ENCODE measurements at regions not wholly inside any gene's neighbourhood (a gene's known extent, or its start where the extent isn't known, plus 50 kb on each side); places are given as distances from the start of the nearest gene placed in this dataset.
A peak's percentile ranks its signal among the peaks of the same experiment; 100 is the strongest.

DNA sequence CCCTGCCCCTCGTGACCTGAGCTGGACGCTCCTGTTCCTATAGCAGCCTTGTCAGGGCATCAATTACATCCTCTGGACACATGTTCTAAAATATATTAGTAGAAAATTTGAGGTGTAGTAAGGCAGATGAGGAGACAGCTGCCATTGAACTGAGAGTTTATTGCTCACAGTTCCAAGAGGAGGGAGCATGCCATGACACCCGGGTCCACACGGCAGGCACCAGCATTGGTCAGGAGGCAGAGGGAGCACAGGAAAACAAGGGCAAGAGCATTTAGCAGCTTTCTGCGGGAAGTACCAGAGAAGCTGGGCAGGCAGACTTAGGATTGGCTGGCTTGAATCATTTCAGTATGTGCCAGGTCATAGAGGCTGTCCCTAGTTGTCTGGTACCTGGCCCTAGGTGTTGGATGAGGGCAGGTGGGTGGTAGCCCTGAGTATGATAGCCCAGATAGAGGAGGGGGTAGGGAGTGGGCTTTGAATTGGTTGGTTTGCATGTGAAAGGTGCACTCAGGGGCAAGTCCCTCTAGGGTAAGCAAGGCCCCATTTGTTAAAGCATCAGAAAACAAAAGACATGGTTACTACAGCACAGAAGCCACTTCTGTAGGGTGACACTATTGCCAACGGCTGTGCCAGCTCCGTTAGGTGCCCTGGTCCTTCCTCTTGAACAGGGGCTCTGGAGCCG lies 223.6 kb upstream of the RAB4A start:
- H3K27me3 Mint-ChIP-seq (ENCODE audit: low read depth) = peaks cover 23% of the 10 kb centered on the region
- CTCF ChIA-PET = interaction anchor here (1.0 kb wide), 1 partner anchor 313 kb away, joined by 3 read pairs; no protein-coding TSS in a partner anchor
- ATAC-seq (no peak), DNase-seq (no peak)
- peaks cover 8% of the 10 kb centered on the region for H3K4me1 Mint-ChIP-seq (ENCODE audit: low read depth)
- no peak overlapping the region for H3K4me3 Mint-ChIP-seq
- peak overlapping the region; percentile 20 for H3K27ac Mint-ChIP-seq
- H3K9me3 Mint-ChIP-seq (ENCODE audit: insufficient read depth) = peaks cover 3% of the 10 kb centered on the region
- H3K36me3 Mint-ChIP-seq (ENCODE audit: low read depth) = peaks cover 2% of the 10 kb centered on the region
- POLR2A ChIA-PET = interaction anchor here (0.6 kb wide), 1 partner anchor 13 kb away, joined by 3 read pairs; no protein-coding TSS in a partner anchor

DNA sequence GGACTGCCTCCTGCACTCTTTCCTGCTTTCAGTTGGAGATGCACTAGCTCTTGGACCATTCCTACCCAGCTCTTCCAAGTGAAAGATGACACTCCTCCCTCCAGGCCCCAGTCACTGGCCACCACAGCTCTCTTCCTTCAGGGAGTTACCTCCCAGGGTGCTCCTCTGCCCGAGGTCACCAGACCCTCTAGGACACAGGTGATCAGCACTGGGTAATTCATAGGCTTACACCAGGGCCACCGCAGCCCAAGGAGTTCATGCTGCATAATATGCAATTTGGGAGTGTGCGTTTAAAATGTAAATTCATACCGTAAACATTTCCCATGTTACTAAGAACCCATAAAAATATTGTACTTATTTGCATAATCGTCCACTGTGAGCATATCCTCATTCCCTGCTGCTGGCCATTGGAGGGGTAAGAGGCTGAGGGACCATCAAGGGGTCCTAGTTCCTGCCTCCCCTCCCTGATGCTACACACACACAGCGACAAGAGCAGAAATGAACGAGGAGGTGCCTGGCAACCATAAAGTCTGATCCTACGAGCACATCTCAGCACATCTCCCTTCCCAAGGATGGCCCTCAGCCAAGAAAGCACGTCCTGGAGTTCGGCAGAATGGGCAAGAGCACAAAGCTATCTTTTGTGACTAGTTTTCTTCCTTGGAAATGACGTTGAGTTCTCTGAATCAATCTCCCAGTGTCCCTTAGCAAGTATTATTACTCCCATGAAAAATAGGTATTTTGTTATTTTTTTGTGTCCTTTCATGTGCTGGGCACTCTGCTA lies 222.9 kb upstream of the RAB4A start:
- ATAC-seq (no peak), DNase-seq (no peak)
- peaks cover 2% of the 10 kb centered on the region for H3K36me3 Mint-ChIP-seq (ENCODE audit: low read depth)
- CTCF ChIA-PET = interaction anchor here (1.0 kb wide), 1 partner anchor 179 kb away, joined by 3 read pairs; no protein-coding TSS in a partner anchor
- peaks cover 24% of the 10 kb centered on the region for H3K27me3 Mint-ChIP-seq (ENCODE audit: low read depth)
- H3K27ac Mint-ChIP-seq = no peak overlapping the region
- H3K4me1 Mint-ChIP-seq (ENCODE audit: low read depth) = peaks cover 8% of the 10 kb centered on the region
- no peak overlapping the region for H3K4me3 Mint-ChIP-seq
- peaks cover 3% of the 10 kb centered on the region for H3K9me3 Mint-ChIP-seq (ENCODE audit: insufficient read depth)
- POLR2A ChIA-PET = interaction anchor here (0.6 kb wide), 1 partner anchor 14 kb away, joined by 3 read pairs; no protein-coding TSS in a partner anchor

DNA sequence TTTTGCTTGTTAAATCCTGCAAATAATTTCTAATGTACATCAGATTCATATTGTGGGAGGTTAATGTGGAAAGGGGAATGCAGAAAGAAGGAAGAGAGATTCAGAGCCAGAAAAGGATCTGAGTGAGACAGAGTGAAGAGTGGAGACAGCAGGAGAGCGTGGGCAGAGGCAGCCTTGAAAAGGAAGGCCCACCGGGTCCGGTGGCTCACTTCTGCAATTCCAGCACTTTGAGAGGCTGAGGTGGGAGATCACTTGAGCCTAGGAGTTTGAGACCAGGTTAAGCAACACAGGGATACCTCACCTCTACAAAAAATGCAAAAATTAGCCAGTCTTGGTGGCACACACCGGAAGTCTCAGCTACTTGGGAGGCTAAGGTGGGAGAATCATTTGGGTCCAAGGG lies 222.0 kb upstream of the RAB4A start:
- ChIA-PET CTCF (interaction anchor here (1.0 kb wide), 1 partner anchor 178 kb away, joined by 3 read pairs; no protein-coding TSS in a partner anchor), POLR2A (no interaction called here)
- Mint-ChIP-seq H3K4me1 (ENCODE audit: low read depth) (peaks cover 8% of the 10 kb centered on the region), H3K36me3 (ENCODE audit: low read depth) (peaks cover 2% of the 10 kb centered on the region), H3K27ac (no peak overlapping the region), H3K27me3 (ENCODE audit: low read depth) (peaks cover 24% of the 10 kb centered on the region), H3K9me3 (ENCODE audit: insufficient read depth) (peaks cover 3% of the 10 kb centered on the region), H3K4me3 (no peak overlapping the region)
- ATAC-seq = no peak
- no peak for DNase-seq

DNA sequence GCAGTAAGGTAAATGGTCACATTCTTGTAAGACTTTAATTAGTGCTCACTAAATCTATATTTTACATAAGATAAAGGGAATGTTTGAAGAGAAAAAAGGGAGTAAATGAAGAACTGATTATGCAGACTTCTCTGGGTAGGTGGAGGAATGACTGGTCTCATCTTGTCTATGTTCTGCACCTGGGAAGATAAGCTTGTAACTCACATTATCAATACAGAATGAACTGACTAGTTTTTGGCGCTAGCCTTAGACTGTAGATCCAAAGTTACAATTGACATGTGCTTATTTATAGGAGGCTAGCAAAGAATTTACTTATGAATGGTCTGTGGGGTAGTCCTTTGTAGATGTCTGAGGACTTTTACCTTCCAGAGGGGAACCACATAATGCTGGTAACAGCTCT lies 214.9 kb upstream of the RAB4A start:
- ChIA-PET POLR2A (no interaction called here), CTCF (no interaction called here)
- Mint-ChIP-seq H3K4me1 (ENCODE audit: low read depth) (peaks cover 41% of the 10 kb centered on the region), H3K9me3 (ENCODE audit: insufficient read depth) (peaks cover 3% of the 10 kb centered on the region), H3K27me3 (ENCODE audit: low read depth) (peaks cover 22% of the 10 kb centered on the region), H3K36me3 (ENCODE audit: low read depth) (peaks cover 2% of the 10 kb centered on the region), H3K4me3 (no peak overlapping the region), H3K27ac (no peak overlapping the region)
- DNase-seq (no peak), ATAC-seq (no peak)

DNA sequence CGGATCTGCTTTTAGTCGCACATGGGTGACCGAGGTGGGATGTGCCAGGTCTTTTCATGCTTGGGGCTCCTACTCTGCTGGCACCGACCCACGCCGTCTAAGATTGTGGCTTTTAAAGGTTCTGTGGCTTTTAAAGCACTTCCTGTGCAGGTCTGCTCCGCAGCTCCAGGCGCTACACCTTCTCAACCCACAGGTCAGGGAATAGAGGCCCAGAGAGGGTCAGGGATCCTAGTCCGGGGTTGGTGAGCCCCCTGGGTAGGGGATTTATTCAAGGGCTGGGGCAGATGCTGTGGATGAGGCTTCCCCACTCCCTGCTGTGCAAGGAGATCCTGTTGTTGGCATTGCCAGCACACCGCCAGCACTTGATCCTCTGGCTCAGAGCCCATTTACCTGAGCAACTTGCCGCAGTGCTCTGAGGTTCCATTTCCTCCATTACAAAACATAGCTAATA lies 212.8 kb upstream of the RAB4A start:
- ATAC-seq = peak; percentile 76
- no peaks in the 10 kb centered on the region for H3K9me3 Mint-ChIP-seq (ENCODE audit: insufficient read depth)

DNA sequence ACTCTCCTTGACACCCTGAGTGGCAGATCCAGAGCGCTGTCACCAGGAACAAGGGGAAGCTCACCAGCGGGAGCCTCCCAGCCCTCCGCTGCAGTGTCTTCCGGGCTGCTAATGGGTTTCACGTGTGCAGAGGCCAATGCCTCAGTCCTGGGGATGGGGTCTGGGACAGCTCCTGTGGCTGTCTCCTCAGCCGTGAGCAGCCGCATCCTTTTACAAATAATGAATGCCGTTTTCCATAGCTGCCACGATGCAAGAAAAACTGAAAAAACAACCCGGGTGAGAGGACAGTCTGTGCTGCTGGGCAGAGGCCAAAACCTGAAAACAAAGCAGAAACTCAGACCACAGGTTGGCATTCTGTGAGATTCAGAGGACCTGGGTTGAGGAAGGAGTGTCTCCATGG lies 212.2 kb upstream of the RAB4A start:
- Mint-ChIP-seq H3K36me3 (ENCODE audit: low read depth) (no peaks in the 10 kb centered on the region), H3K4me1 (ENCODE audit: low read depth) (peaks cover 36% of the 10 kb centered on the region), H3K9me3 (ENCODE audit: insufficient read depth) (no peaks in the 10 kb centered on the region), H3K4me3 (no peak overlapping the region), H3K27ac (peak overlapping the region; percentile 7), H3K27me3 (ENCODE audit: low read depth) (peaks cover 10% of the 10 kb centered on the region)
- DNase-seq = no peak
- ChIA-PET POLR2A (no interaction called here), CTCF (interaction anchor here (1.0 to 1.1 kb wide), 2 partner anchors 142 to 168 kb away, joined by 3 read pairs; no protein-coding TSS in a partner anchor)
- no peak for ATAC-seq

More for the DNA sequence above, 212.8 kb upstream of the RAB4A start:
- CTCF ChIA-PET = interaction anchor here (1.0 to 1.1 kb wide), 2 partner anchors 141 to 169 kb away, joined by 3 read pairs; no protein-coding TSS in a partner anchor
- H3K4me1 Mint-ChIP-seq (ENCODE audit: low read depth) = peaks cover 36% of the 10 kb centered on the region
- POLR2A ChIA-PET = no interaction called here
- H3K4me3 Mint-ChIP-seq = no peak overlapping the region
- peak; percentile 48 for DNase-seq
- peaks cover 13% of the 10 kb centered on the region for H3K27me3 Mint-ChIP-seq (ENCODE audit: low read depth)
- H3K36me3 Mint-ChIP-seq (ENCODE audit: low read depth) = no peaks in the 10 kb centered on the region
- peak overlapping the region; percentile 58 for H3K27ac Mint-ChIP-seq

DNA sequence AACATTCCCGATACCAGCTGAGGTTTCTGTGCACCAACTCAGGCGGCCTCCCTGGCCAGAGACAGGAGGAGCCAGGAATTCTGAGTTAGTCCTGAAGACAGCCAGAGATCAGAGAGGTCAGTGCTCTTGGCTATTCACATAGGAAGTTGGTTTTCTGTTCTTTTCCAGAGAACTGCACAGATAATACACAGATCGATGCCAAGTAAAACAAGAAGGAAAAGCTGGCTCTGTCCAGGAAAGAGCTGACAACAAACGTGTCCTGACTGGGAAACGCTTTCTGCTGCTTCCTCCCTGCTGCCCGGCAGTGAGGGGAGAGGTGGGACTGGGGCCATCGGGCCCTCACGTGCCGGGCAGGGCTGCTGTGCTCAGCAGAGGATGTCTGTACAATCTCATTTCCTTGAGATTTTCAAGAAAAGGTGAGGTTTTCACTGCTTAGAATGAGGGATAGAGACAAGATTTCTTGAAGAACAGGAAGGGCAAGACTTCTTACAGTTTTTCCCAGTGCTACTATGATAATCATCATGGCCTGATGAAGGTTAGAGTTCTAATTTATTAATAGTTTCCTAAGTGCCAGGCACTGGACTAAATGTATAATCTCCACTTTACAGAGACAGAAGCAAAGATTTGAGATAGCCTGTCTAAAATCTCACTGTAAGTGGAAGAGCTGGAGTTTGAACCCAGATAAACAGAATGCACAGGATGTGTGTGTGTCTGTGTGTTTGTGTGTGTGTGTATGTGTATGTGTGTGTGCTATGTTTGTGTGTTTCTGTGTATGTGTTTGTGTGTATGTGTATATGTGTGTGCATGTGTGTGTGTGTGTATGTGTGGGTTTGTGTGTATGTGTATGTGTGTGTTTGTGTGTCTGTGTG lies 211.0 kb upstream of the RAB4A start:
- peaks cover 36% of the 10 kb centered on the region for H3K4me1 Mint-ChIP-seq (ENCODE audit: low read depth)
- DNase-seq (no peak), ATAC-seq (peak; percentile 32)
- peak overlapping the region; percentile 40 for H3K27ac Mint-ChIP-seq
- H3K27me3 Mint-ChIP-seq (ENCODE audit: low read depth) = peaks cover 10% of the 10 kb centered on the region
- CTCF ChIA-PET = interaction anchor here (1.6 kb wide), 1 partner anchor 168 kb away, joined by 3 read pairs; no protein-coding TSS in a partner anchor
- no peak overlapping the region for H3K4me3 Mint-ChIP-seq
- H3K36me3 Mint-ChIP-seq (ENCODE audit: low read depth) = no peaks in the 10 kb centered on the region
- POLR2A ChIA-PET = no interaction called here
- no peaks in the 10 kb centered on the region for H3K9me3 Mint-ChIP-seq (ENCODE audit: insufficient read depth)

DNA sequence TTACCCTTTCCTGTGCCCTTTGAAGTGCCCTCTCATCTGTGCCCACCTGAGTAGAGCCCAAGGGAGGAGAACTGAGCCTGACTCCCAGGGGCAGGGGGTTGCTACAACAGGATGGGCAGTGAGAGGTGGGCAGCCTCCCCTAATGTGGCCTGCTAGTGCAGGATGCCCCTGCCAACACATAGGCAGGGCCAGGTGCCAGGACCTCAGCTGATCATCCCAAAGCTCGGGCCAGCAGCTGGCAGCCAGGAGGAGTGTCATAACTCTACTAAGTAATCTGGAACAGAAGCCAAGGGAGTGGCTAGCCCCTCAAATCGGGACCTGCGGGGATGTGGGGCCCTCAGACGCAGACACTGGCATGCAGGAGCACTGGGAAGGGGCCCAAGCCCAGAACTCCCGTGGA lies 208.8 kb upstream of the RAB4A start:
- Mint-ChIP-seq H3K36me3 (ENCODE audit: low read depth) (no peaks in the 10 kb centered on the region), H3K27ac (no peak overlapping the region), H3K9me3 (ENCODE audit: insufficient read depth) (no peaks in the 10 kb centered on the region), H3K27me3 (ENCODE audit: low read depth) (peaks cover 5% of the 10 kb centered on the region), H3K4me1 (ENCODE audit: low read depth) (peaks cover 38% of the 10 kb centered on the region), H3K4me3 (no peak overlapping the region)
- ChIA-PET POLR2A (interaction anchor here (0.5 kb wide), 1 partner anchor 1148 kb away, joined by 3 read pairs; no protein-coding TSS in a partner anchor), CTCF (interaction anchor here (0.6 to 1.5 kb wide), 2 partner anchors 15 to 1519 kb away, joined by 3 to 4 read pairs; no protein-coding TSS in a partner anchor)
- DNase-seq (no peak), ATAC-seq (no peak)

DNA sequence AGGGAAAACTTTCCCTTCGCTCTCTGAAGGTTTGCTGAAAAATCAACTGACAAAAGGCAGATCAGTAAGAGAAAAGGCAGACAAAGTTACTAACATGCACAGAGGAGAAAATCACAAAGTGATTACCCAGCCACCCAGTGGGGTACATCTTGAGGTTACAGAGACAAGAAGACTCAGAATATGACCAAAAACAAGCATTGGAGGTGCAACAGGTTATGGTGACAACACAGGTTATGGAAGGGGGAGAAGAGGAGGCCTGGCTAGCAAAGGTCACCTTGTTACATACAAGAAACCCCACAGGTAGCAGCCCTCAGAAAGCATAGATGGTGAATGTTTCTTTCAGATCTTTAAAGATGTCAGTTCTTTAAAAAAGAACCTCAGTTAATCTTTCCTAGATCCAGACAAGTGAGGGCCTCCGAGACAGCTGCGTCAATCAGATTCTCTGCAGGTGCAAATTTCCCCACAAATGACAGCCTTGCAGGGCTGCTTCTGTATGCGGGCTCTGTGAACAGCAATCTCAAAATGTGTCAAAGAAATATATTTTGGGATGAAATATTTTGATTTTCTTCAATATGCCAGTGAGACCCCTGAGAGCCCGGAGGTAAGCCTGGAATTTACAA lies 207.6 kb upstream of the RAB4A start:
- CTCF ChIA-PET = no interaction called here
- POLR2A ChIA-PET = no interaction called here
- Mint-ChIP-seq H3K4me3 (no peak overlapping the region), H3K9me3 (ENCODE audit: insufficient read depth) (no peaks in the 10 kb centered on the region), H3K4me1 (ENCODE audit: low read depth) (peaks cover 38% of the 10 kb centered on the region), H3K27me3 (ENCODE audit: low read depth) (peaks cover 5% of the 10 kb centered on the region), H3K36me3 (ENCODE audit: low read depth) (no peaks in the 10 kb centered on the region), H3K27ac (no peak overlapping the region)
- DNase-seq (no peak), ATAC-seq (no peak)

DNA sequence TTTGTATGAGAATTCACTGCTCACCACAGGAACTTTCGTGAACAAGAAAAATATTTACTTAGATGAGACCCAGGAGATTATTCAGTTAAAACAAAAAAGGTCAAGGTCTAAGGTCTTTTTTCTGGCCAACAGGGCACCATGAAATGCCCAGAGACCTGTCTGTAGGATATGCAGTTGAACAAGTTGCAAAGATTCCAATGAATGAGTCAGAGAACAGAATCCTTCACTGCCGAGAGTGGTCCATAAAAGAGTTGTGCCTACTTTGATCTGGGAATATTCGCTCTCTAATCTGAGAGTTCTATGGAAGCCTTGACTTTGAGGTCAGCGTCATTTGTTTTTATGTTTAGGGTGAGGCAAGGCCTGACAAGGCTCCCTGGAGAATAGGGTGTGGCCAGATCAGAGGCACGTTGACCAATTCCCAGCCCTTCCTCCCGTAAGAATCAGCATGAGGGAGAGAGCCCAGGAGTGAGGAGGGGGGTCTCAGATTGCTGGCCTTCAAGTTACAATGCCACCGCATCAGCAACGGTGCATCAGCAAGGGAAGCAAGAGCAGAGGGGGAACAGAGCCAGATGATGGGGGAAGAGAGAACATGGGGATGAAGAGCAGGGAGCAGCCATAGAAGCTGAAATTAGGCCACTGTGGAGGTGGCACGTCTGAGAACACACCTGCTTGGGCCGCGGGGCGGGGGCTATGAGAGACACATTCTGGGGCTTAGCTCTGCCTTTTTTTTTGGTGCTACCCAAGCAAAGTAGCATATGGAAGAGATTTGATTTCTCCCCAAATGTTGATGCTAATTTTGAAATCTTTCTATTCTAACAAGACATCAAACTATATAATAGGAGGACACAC lies 206.4 kb upstream of the RAB4A start:
- no peak for ATAC-seq
- Mint-ChIP-seq H3K27me3 (ENCODE audit: low read depth) (peaks cover 5% of the 10 kb centered on the region), H3K36me3 (ENCODE audit: low read depth) (no peaks in the 10 kb centered on the region), H3K4me3 (no peak overlapping the region), H3K27ac (no peak overlapping the region), H3K9me3 (ENCODE audit: insufficient read depth) (no peaks in the 10 kb centered on the region), H3K4me1 (ENCODE audit: low read depth) (peaks cover 37% of the 10 kb centered on the region)
- no peak for DNase-seq
- POLR2A ChIA-PET = no interaction called here
- CTCF ChIA-PET = no interaction called here
